ENCODE measurements at regions not wholly inside any gene's neighbourhood (a gene's known extent, or its start where the extent isn't known, plus 50 kb on each side); places are given as distances from the start of the nearest gene placed in this dataset.
"Not testable (repeated sequence)": the region's sequence is repeated elsewhere in the genome, so short reads cannot be mapped to it uniquely, and the experiment has no call there.

DNA sequence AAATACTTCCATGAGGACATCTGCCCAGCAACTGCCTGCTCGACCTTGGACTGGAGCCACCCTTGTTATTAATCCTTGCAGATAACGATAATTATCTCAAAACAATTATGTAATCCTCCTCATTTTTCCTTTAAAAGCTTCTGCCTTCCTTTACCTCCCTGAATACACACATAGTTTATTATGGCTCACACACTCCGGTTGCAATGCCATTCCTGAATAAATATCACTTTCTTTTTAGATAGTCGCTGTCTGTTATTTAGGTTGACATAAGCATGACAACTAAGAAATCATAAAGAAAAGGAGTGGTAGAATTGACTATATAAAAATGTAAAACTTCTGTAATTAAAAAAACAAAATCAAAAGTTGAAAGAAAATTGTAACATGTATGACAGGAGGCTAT is 64.8 kb downstream of the B4GALT7 start:
- not testable (repeated sequence) for DNase-seq (ENCODE audit: low read depth)

- not testable (repeated sequence) for DNase-seq (ENCODE audit: low read depth)
These were observed 65.2 kb downstream of the B4GALT7 start for GRCh38 chr5:177665172-177665571.

DNA sequence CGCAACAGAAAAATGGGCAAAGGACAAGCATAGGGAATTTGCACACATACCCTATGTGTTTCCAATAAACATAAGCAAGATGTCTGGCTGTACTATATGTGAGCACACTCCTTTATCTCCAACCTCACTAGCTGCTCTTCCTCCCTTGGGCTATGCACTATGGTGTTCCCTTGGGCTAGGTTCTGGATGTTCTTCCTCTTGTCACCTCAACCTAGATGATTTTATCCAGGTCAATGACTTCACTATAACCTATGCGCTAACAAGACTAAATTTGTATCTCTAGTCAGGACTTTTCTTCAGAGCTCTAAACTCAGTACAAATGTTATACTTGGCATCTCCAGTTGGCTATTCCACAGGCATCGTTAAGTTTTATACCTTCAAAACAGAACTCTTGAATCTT is 66.0 kb downstream of the B4GALT7 start:
- DNase-seq (ENCODE audit: low read depth), result not testable (repeated sequence)

DNA sequence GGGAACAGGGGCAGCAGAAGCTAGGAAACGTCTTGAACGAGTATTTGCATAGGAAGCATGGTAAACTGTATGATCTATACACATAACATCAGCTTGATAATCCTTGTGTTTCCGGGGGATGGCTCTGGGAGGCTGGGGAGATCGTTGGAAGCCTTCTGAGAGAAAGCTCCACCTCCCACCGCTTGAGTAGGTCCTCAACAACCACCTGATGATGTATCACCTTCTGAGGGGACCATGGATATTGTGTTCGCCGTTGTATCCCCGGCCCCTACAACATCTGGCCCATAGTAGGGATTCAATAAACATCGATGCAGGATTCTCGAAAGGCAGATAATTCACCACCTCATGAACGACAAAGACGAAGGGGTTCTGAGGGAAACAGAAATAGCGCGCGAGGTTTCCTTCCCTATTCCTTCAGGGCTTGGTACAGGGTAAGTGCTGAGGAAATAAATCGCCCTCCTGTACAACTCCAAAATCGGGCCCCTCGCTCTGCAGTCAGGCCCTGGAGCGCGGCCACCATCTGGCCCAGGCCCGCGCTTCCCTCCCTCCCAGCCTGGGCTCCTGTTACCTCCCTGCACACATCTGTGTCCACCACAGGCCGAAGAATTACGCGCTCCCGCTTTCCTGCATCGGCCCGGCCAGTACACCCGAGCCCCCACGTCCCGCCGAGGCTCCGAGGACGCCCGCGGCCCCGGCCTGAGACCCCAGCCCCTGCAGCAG is 71.3 kb downstream of the B4GALT7 start:
- DNase-seq (ENCODE audit: low read depth), result not testable (repeated sequence)

- peak; percentile 24 for DNase-seq (ENCODE audit: low read depth)
These were observed 72.1 kb downstream of the B4GALT7 start for GRCh38 chr5:177671755-177672690.

All from fibroblast of gingiva (primary cell).